Astrocyte of the hippocampus (primary cell): ENCODE measurements at regions not wholly inside any gene's neighbourhood (a gene's known extent, or its start where the extent isn't known, plus 50 kb on each side); places are given as distances from the start of the nearest gene placed in this dataset.

Experiments
- DNase-seq: peaks from one replicate; pipeline ENCODE4 v3.0.0; 2011; ENCODE audit warnings: low read depth, low spot score

- DNase-seq = peak; percentile 18
Measured at GRCh38 chr4:111136438-111136837, 513.6 kb upstream of the PITX2 start.

- no peak for DNase-seq
Measured at GRCh38 chr4:111136967-111137366, 514.1 kb upstream of the PITX2 start.

GRCh38 chr4:111143510-111143909 is 520.6 kb upstream of the PITX2 start:
- no peak for DNase-seq

- no peak for DNase-seq
Measured at GRCh38 chr4:111154934-111155333, 532.1 kb upstream of the PITX2 start.

DNA sequence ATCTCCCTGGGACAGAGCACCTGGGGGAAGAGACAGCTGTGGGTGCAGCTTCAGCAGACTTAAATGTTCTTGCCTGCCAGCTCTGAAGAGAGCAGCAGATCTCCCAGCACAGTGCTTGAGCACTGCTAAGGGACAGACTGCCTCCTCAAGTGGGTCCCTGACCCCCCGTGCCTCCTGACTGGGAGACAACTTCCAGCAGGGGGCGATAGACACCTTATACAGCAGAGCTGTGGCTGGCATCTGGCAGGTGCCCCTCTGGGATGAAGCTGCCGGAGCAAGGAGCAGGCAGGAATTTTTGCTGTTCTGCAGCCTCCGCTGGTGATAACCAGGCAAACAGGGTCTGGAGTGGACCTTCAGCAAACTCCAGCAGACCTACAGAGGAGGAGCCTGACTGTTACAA is 541.7 kb upstream of the PITX2 start:
- peak; percentile 8 for DNase-seq

GRCh38 chr4:111174331-111174730 is 551.5 kb upstream of the PITX2 start:
- peak; percentile 7 for DNase-seq

GRCh38 chr4:111178231-111178630 is 555.4 kb upstream of the PITX2 start:
- no peak for DNase-seq

DNA sequence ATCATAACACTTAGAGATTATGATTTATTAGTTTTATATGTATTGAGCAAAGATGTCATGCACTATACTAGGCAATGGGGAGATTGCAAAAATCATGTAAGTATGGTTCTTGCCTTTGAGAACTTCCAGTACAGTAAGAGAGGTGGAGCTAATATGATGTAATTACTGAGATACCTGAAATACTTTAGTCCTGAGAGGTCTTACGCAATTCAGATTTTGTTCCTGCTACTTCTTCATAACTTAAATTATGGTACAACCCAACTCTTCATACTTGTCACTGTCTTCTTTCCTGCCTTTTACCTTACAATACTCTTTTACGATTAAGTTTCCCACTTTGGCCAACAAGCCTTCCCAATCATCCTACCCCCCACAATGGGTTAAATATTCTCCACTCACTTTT is 564.2 kb upstream of the PITX2 start:
- DNase-seq = no peak

DNA sequence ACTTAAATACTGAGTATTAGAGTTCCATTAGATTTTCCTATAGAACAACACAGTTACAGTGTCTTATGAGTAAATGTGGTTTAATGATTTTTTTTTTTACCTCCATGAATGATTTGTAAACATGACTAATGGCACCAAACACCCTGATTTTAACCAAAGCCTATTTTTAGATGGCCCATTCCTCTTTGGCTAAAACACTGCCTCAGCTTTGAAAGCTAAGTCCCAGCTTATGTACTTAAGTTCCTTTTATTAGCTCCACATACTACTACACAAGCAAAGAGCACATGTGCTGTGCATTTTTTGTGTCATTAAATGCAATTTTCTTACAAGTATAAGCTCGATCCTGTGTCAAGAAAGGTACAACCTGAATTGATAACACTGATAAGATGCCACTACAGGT is 575.6 kb upstream of the PITX2 start:
- peak; percentile 2 for DNase-seq

- DNase-seq = no peak
Measured at GRCh38 chr4:111204797-111205196, 581.9 kb upstream of the PITX2 start.

- DNase-seq = no peak
Measured at GRCh38 chr4:111208970-111209369, 586.1 kb upstream of the PITX2 start.

DNA sequence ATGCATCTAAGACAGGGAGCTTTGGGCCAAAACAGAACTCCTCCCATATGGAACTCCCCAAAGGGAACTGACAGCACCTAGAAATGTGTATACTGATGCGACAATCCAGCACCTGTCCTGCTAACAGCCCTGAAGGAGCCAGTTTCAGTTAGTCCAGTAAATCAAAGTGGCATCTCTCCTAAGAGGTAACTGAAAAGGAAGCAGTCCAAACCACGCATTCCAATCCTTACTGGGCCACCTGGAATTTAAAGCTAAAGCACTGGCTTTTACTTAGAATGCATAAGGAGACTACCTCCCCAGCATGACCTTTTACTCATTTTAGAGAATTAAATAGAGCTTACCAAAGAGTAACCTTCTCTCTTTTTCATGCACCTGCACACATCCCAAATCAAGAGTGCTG is 586.8 kb upstream of the PITX2 start:
- DNase-seq = peak; percentile 5

GRCh38 chr4:111210595-111210994 is 587.7 kb upstream of the PITX2 start:
- DNase-seq = no peak

GRCh38 chr4:111213531-111213930 is 590.7 kb upstream of the PITX2 start:
- DNase-seq = no peak

- DNase-seq = no peak
Measured at GRCh38 chr4:111214371-111214770, 591.5 kb upstream of the PITX2 start.

DNA sequence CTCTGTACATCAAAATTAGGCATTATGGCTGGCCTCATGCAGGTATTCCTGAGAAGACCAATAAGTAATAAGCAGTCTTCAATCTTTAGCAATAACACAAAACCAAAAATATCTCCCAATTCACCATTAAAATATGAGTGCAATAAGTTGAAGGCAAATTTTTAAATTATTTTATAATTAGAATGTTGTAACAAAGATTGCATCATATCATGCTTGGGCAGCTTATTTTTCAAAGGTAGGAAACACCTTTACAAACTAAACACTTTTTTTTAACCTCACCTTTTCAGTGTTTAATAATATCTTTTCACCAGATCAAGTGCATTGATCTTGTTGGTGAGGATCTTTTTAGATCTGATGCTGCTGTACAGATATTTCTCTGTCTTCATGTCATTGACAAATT is 592.9 kb upstream of the PITX2 start:
- no peak for DNase-seq

DNA sequence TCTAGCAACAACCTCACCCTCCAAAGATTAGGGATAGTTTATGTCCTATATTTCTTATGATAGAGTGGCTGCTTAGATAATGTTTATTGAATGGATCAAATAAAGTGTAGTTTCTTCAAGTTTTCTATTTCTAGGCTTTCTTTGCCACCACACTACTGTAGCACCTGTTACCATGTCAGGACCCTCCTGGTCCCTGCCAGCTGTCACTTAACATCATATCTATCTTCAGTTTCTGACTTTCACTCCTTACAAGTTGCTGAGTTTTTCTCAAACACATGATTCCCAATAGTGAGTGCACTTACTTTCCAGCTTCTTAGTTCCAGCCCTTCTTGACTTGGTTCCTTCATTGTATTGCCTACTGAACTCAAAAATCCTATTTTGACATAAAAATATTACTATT is 593.9 kb upstream of the PITX2 start:
- no peak for DNase-seq

- no peak for DNase-seq
Measured at GRCh38 chr4:111221371-111221770, 598.5 kb upstream of the PITX2 start.

- DNase-seq = peak; percentile 58
Measured at GRCh38 chr4:111228396-111228795, 605.5 kb upstream of the PITX2 start.

DNA sequence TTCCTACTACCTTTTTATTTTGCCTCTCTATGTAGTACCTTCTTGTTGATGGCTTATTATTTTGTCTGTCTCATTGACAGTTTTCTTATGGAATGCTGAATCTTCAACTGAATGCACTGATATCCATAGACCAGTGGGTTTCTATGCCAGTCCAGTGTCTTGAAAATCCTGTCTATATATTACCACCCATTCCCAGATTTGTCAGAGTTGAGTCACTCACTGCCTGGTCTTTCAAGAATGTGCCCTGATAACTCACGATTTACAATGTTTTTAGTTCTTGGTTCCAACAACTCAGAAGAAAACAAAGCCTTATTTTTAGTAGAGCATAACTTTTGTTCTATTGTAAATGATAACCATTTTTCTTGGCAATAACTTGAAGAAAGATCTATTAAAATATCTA is 606.0 kb upstream of the PITX2 start:
- peak; percentile 60 for DNase-seq

DNA sequence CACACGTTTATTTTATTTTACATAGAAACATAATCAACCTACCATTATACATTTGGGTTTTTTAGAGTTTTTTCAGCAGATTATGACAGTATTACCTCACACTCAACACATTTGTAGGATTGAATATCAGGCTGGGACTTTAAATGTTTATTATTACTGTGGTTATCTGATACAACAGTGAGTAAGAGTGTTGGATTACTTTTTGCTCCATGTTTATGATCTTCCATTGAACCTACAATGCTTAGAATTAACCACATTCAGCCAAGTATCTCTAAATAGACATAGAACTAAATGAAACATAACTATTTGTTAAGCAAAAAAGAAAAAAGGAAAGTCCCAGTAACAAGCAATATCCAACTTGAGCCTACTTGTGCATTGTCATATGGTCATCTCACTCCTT is 607.4 kb upstream of the PITX2 start:
- DNase-seq = no peak

DNA sequence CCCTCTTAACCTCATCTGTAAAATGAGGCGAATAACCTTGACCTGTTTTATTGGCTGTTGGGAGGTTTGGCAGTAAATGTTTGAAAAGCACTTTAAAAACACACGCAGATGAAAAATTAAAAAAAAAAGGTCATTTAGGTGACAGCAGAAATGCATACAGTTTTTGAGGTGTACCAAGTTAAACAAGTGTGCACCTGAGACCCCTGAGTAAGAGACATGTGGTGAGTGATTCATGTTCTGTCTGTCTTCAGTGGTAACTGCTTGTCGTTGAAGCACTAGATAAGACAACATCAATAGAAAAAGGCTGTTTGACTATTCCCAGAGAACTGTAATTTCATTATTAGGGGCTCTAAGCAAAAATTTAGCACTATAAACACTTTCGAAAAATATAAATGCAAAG is 608.4 kb upstream of the PITX2 start:
- DNase-seq = no peak

- DNase-seq = no peak
Measured at GRCh38 chr4:111234939-111235338, 612.1 kb upstream of the PITX2 start.

DNA sequence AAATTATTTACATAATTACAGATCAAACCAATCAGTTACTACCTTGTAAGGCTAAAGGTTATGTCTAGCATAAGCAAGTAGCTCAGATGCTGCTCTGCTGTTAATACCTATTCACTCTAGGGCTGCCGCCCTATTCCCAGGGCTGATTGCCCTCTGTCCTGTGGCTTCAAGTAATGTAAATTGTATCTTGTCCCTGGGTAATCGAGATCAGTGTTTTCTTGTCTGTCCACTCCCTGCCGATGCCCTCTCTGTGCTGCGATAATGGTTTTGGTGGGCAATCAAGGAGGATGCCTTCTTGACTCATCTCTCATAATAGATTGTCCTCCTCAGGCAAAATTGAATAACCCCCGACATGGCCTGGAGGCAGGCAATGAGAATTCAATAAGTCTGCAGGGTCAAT is 641.0 kb upstream of the PITX2 start:
- no peak for DNase-seq

GRCh38 chr4:111266937-111267336 is 644.1 kb upstream of the PITX2 start:
- DNase-seq = no peak
